GM19351 (cell line): ENCODE measurements at regions not wholly inside any gene's neighbourhood (a gene's known extent, or its start where the extent isn't known, plus 50 kb on each side); places are given as distances from the start of the nearest gene placed in this dataset.
"Not testable (repeated sequence)": the region's sequence is repeated elsewhere in the genome, so short reads cannot be mapped to it uniquely, and the experiment has no call there.

Source experiments
- ATAC-seq: cut with Tn5 transposase; IDR thresholded peaks from one replicate; pipeline ENCODE4 v1.9.1; 2021; ENCODE audit warnings: mild to moderate bottlenecking, moderate library complexity; ENCODE audit not compliant: unreplicated experiment

DNA sequence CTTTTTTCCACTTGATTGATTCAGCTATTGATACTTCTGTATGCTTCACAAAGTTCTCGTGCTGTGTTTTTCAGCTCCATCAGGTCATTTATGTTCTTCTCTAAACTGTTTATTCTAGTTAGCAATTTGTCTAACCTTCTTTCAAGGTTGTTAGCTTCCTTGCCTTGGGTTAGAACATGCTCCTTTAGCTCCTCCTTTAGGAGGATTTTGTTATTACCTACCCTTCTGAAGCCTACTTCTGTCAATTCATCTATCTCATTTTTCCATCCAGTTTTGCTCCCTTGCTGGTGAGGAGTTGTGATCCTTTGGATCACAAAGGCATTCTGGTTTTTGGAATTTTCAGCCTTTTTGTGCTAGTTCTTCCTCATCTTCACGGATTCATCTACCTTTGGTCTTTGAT is 344.7 kb upstream of the CLEC14A start:
- not testable (repeated sequence) for ATAC-seq

- no peak for ATAC-seq
Observed at GRCh38 chr14:38593476-38593875, 337.6 kb upstream of the CLEC14A start.

- no peak for ATAC-seq
Observed at GRCh38 chr14:38592764-38593442, 337.0 kb upstream of the CLEC14A start.

GRCh38 chr14:38589747-38590350 is 334.0 kb upstream of the CLEC14A start:
- ATAC-seq: no peak

DNA sequence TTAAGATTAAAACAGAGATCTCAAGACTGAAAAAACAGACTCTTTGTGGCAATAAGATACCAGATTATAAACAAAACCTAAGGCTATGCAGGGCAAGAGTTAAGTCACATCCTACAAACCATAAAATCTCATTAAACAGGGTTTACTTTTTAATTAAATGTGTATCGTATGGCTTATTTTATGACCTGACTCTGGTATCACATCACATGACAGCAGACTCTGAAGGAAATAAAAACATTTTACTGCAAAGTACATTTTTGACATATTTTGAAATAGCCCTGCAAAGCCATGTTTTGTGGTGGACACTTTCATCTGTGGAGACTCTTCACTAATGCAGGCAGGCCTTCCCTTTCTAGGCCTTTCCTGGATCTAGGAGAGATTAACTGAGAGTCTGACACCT is 327.6 kb upstream of the CLEC14A start:
- ATAC-seq: no peak

GRCh38 chr14:38578278-38578681 is 322.4 kb upstream of the CLEC14A start:
- no peak for ATAC-seq

- no peak for ATAC-seq
Observed at GRCh38 chr14:38567703-38568102, 311.8 kb upstream of the CLEC14A start.

GRCh38 chr14:38561657-38562056 is 305.8 kb upstream of the CLEC14A start:
- ATAC-seq: no peak

DNA sequence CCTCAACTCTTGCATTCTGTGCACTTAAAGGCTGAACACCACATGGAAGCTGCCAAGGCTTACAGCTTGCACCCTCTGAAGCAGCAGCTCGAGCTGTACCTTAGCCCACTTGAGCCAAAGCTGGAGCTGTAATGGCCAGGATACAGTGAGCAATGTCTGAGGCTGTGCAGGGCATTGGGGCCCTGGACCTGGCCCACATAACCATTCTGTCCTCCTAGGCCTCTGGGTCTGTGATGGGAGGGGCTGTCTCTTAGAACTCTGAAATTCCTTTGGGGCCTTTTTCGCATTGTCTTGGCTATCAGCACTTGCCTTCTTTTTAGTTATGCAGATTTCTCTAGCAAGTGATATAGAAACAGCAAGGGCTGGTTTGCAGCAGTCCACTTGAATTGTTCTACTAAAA is 303.8 kb upstream of the CLEC14A start:
- no peak for ATAC-seq

GRCh38 chr14:38557391-38557790 is 301.5 kb upstream of the CLEC14A start:
- not testable (repeated sequence) for ATAC-seq

DNA sequence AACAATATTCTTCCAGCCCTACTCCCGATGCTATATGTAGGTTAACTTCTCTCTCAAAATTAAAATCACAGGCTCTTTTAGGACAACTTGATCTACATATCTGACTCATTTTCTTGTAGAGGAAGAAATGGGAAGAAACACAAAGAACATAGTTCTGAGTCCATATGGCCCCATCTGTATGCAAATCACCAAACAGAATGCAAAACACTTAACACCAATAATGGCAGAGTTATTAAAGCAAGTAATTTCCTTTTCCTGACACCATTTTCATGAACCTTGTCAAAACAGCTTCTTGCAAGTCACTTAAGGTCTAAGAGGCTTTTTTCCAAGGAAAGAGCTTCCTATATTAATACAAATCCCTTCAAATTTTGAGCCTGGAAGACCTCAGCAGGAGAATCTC is 300.4 kb upstream of the CLEC14A start:
- ATAC-seq: no peak

DNA sequence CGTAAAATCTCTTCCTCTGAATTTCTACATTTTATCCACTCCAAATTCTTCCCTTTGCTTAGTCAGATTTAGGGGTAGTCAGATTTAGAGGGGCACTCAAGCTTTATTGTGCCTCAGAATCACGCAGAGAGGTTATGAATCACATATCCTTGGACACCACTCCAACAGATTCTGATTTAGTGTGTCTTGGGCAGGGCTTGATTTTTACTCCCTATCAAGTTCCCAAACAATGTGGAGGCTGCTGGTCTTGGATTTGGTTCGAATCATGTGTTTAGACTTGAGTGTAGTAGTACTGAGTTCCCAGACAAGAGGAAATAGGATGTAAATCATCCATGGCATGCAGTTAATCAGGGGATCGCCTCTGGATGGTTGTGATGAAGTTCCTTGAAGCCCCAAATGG is 298.1 kb upstream of the CLEC14A start:
- no peak for ATAC-seq

DNA sequence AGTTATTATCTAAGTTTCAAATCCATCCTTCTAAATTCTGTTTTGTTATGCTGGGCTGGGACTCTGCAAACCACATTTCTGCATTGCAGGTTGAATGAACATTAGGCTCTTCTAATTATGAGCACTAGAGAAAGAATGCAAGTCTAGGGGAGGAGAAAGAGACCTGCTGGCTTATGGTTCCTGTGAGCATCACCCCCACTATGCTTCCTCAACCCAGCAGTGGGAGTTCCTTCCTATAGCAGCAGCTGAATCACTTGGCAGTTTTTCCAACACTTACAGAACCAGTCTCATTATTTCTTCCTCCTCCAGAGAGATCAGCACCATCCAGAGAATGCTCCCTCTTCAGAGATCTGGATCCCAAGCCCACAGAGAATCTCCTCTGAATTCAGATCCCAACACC is 297.7 kb upstream of the CLEC14A start:
- ATAC-seq: no peak

GRCh38 chr14:38549564-38549963 is 293.7 kb upstream of the CLEC14A start:
- no peak for ATAC-seq

DNA sequence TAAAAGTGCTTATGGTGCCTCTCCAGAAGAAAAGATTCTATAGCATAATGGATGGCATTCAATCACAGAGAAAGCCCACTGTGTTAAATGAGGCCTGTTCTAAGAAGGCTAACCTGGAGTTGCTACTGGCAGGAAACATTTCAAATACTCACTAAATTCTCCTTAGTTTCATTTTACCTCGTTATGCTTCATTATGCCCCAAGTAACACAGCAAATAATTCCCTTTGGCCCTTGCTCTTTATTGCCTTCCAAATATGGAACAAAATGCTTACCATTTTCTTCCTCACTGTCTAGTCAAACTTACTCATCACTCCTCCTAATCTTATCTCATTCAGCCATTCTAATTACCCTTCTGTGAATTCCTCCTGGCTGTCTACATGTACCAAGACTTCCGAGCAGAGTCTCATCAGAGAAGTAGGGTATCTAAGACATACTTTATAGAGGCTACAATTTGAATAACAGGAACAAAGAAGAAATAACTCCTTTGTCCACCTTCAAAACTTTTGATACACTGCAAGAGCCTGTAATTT is 292.1 kb upstream of the CLEC14A start:
- ATAC-seq: no peak

DNA sequence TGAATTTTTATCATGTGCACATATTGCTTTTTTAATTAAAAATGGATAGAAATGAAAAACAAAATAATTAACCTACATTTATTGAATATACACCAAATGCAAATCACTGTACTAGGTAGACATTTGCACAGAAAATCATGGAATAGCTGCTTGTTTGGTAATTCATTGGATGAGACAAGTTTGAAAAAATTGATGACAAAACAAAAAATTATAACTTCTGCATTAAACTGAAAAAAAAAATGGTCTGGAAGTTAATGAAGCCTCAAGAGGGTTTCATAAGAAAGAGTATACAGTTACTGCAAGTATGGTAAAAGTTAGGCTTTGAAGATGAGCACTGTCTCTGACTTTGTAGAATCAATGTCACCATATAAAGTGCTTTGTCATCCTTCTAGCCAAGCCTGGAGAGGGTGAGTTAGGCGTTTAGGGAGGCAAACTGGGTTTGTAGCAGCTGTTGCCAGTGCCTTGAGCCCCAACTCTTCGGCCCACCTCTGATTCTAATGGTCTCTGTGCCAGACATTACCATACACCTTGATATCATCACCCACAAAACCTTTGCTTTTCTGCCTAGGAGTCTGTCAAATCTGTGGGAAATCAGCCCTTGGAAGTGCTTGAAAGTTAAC is 291.1 kb upstream of the CLEC14A start:
- ATAC-seq: no peak

- no peak for ATAC-seq
Observed at GRCh38 chr14:38544776-38545175, 288.9 kb upstream of the CLEC14A start.

- ATAC-seq: not testable (repeated sequence)
Observed at GRCh38 chr14:38543851-38544250, 288.0 kb upstream of the CLEC14A start.

GRCh38 chr14:38538053-38538452 is 282.2 kb upstream of the CLEC14A start:
- not testable (repeated sequence) for ATAC-seq

- ATAC-seq: no peak
Observed at GRCh38 chr14:38536376-38537038, 280.6 kb upstream of the CLEC14A start.

DNA sequence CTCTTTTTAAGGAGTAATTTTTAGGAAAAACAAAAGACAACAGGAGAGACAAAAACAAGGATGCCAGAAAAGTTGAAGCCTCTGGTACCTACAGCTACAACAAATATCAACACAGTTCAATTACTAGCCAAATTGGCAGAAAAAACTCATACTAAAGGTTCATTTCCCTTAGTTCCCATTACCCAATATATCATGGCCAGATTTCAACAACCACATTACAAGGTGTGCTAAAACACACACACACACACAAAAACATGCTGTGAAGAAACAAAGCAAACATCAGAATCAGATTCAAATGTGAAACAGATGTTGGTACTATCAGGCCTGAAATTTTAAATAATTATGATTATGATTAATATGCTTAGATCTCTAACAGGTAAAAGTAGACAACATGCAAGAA is 272.7 kb upstream of the CLEC14A start:
- no peak for ATAC-seq

- ATAC-seq: no peak
Observed at GRCh38 chr14:38527502-38527878, 271.6 kb upstream of the CLEC14A start.
